ENCODE measurements at regions not wholly inside any gene's neighbourhood (a gene's known extent, or its start where the extent isn't known, plus 50 kb on each side); places are given as distances from the start of the nearest gene placed in this dataset.
"Not testable (repeated sequence)": the region's sequence is repeated elsewhere in the genome, so short reads cannot be mapped to it uniquely, and the experiment has no call there.

GRCh38 chr2:166743482-166743881 is 144.8 kb upstream of the XIRP2 start:
- DNase-seq (ENCODE audit: low read depth, low spot score) = not testable (repeated sequence)

GRCh38 chr2:166727095-166727494 is 161.2 kb upstream of the XIRP2 start:
- DNase-seq (ENCODE audit: low read depth, low spot score) = no peak

- DNase-seq (ENCODE audit: low read depth, low spot score) = no peak
Measured at GRCh38 chr2:166725927-166726924, 162.1 kb upstream of the XIRP2 start.

GRCh38 chr2:166716968-166717367 is 171.3 kb upstream of the XIRP2 start:
- no peak for DNase-seq (ENCODE audit: low read depth, low spot score)

GRCh38 chr2:166700079-166700478 is 188.2 kb upstream of the XIRP2 start:
- DNase-seq (ENCODE audit: low read depth, low spot score) = no peak

GRCh38 chr2:166695154-166695553 is 193.1 kb upstream of the XIRP2 start:
- no peak for DNase-seq (ENCODE audit: low read depth, low spot score)

GRCh38 chr2:166686057-166686456 is 192.0 kb upstream of the SCN7A start:
- DNase-seq (ENCODE audit: low read depth, low spot score) = not testable (repeated sequence)

GRCh38 chr2:166677996-166678395 is 183.9 kb upstream of the SCN7A start:
- no peak for DNase-seq (ENCODE audit: low read depth, low spot score)

- no peak for DNase-seq (ENCODE audit: low read depth, low spot score)
Measured at GRCh38 chr2:166676716-166677115, 182.7 kb upstream of the SCN7A start.

- no peak for DNase-seq (ENCODE audit: low read depth, low spot score)
Measured at GRCh38 chr2:166675553-166675952, 181.5 kb upstream of the SCN7A start.

GRCh38 chr2:166673986-166674385 is 179.9 kb upstream of the SCN7A start:
- no peak for DNase-seq (ENCODE audit: low read depth, low spot score)

GRCh38 chr2:166671801-166672200 is 177.8 kb upstream of the SCN7A start:
- no peak for DNase-seq (ENCODE audit: low read depth, low spot score)

GRCh38 chr2:166671235-166671634 is 177.2 kb upstream of the SCN7A start:
- no peak for DNase-seq (ENCODE audit: low read depth, low spot score)

- DNase-seq (ENCODE audit: low read depth, low spot score) = no peak
Measured at GRCh38 chr2:166665991-166666940, 172.2 kb upstream of the SCN7A start.

- DNase-seq (ENCODE audit: low read depth, low spot score) = no peak
Measured at GRCh38 chr2:166661824-166662223, 167.8 kb upstream of the SCN7A start.

- DNase-seq (ENCODE audit: low read depth, low spot score) = no peak
Measured at GRCh38 chr2:166661391-166661790, 167.3 kb upstream of the SCN7A start.

GRCh38 chr2:166658901-166659300 is 164.9 kb upstream of the SCN7A start:
- no peak for DNase-seq (ENCODE audit: low read depth, low spot score)

GRCh38 chr2:166653185-166653813 is 159.2 kb upstream of the SCN7A start:
- no peak for DNase-seq (ENCODE audit: low read depth, low spot score)

GRCh38 chr2:166651991-166652390 is 157.9 kb upstream of the SCN7A start:
- no peak for DNase-seq (ENCODE audit: low read depth, low spot score)

GRCh38 chr2:166651080-166651675 is 157.1 kb upstream of the SCN7A start:
- peak; percentile 72 for DNase-seq (ENCODE audit: low read depth, low spot score)

- DNase-seq (ENCODE audit: low read depth, low spot score) = no peak
Measured at GRCh38 chr2:166647935-166648334, 153.9 kb upstream of the SCN7A start.

All from smooth muscle cell of the brain vasculature (primary cell).